Keratinocyte (primary cell): ENCODE measurements at regions not wholly inside any gene's neighbourhood (a gene's known extent, or its start where the extent isn't known, plus 50 kb on each side); places are given as distances from the start of the nearest gene placed in this dataset.
A peak's percentile ranks its signal among the peaks of the same experiment; 100 is the strongest.

ENCODE experiments used
- DNase-seq: peaks from one replicate; pipeline ENCODE4 v3.0.0-alpha.2; 2011; ENCODE audit warnings: low read depth, missing footprints, low spot score
- FAIRE-seq: peaks from 2 replicates; lab custom pipeline; 2011; peaks lifted over from hg19 to GRCh38; lab: Jason Lieb, UNC
- H2AFZ ChIP-seq: 2 replicates; pipeline ENCODE4 v1.6.0; 2012; ENCODE audit warnings: low read length, control low read depth, inconsistent platforms; ENCODE audit not compliant: control insufficient read depth
- H3K27ac ChIP-seq: 2 replicates; pipeline ENCODE4 v1.5.1; 2011; ENCODE audit warnings: low read length; ENCODE audit not compliant: control insufficient read depth, insufficient read depth
- H3K27me3 ChIP-seq: 3 replicates; pipeline ENCODE4 v1.6.0; 2011; ENCODE audit warnings: low read length; ENCODE audit not compliant: control insufficient read depth, insufficient read depth; ENCODE audit errors: extremely low read depth
- H3K36me3 ChIP-seq, 2 experiments: 2 replicates in 1 of 2; 3 replicates in 1 of 2; pipeline ENCODE4 v1.5.1; 2011; ENCODE audit warnings: low read length in 2 of 2, mild to moderate bottlenecking in 1 of 2; ENCODE audit not compliant: control insufficient read depth in 2 of 2, insufficient read depth in 2 of 2; ENCODE audit errors: extremely low read depth in 1 of 2
- H3K4me1 ChIP-seq: 3 replicates; pipeline ENCODE4 v1.5.1; 2011; ENCODE audit warnings: low read length; ENCODE audit not compliant: control insufficient read depth, insufficient read depth; ENCODE audit errors: extremely low read depth
- H3K4me2 ChIP-seq: 3 replicates; pipeline ENCODE4 v1.6.0; 2011; ENCODE audit warnings: low read depth, low read length; ENCODE audit not compliant: control insufficient read depth, insufficient read depth; ENCODE audit errors: extremely low read depth
- H3K4me3 ChIP-seq, 3 experiments: fragments of 200-600 bp in 1 of 3; sonication (generic) in 1 of 3; 2 replicates in 2 of 3; 3 replicates in 1 of 3; pipeline ENCODE4 v1.5.1; 2011 to 2016; ENCODE audit warnings: low read length in 3 of 3, mild to moderate bottlenecking in 3 of 3, control low read depth in 2 of 3, inconsistent platforms in 1 of 3, low read depth in 1 of 3, mixed read lengths in 1 of 3, mixed run types in 1 of 3, moderate library complexity in 1 of 3; ENCODE audit not compliant: control insufficient read depth in 2 of 3, insufficient read depth in 2 of 3; ENCODE audit errors: extremely low read depth in 1 of 3
- H3K79me2 ChIP-seq: 2 replicates; pipeline ENCODE4 v1.6.0; 2012; ENCODE audit warnings: low read length; ENCODE audit not compliant: control insufficient read depth, insufficient read depth
- H3K9ac ChIP-seq: 3 replicates; pipeline ENCODE4 v1.6.0; 2011; ENCODE audit warnings: low read length; ENCODE audit not compliant: control insufficient read depth, insufficient read depth; ENCODE audit errors: extremely low read depth
- H3K9me1 ChIP-seq: 3 replicates; pipeline ENCODE4 v1.6.0; 2011; ENCODE audit warnings: low read length; ENCODE audit not compliant: control insufficient read depth, insufficient read depth; ENCODE audit errors: extremely low read depth
- H3K9me3 ChIP-seq: 2 replicates; pipeline ENCODE4 v1.5.1; 2012; ENCODE audit warnings: low read depth, low read length; ENCODE audit not compliant: control insufficient read depth
- H4K20me1 ChIP-seq: 3 replicates; pipeline ENCODE4 v1.6.0; 2011; ENCODE audit warnings: low read length; ENCODE audit not compliant: control insufficient read depth, insufficient read depth; ENCODE audit errors: extremely low read depth
- CTCF ChIP-seq, 3 experiments: IDR thresholded peaks in 1 of 3; conservative IDR thresholded peaks in 1 of 3; optimal IDR thresholded peaks in 1 of 3; 2 replicates in 2 of 3; 3 replicates in 1 of 3; pipeline versions ENCODE3 to v1.5.1; 2011; ENCODE audit warnings: low read length in 3 of 3, mild to moderate bottlenecking in 3 of 3, moderate library complexity in 2 of 3, control low read depth in 1 of 3, inconsistent platforms in 1 of 3; ENCODE audit not compliant: insufficient read depth in 2 of 3; ENCODE audit errors: extremely low read depth in 1 of 3
- EZH2 ChIP-seq: IDR thresholded peaks from one replicate; pipeline ENCODE4 v1.6.1; 2012; ENCODE audit warnings: inconsistent platforms, mild to moderate bottlenecking, low read length, moderate library complexity
- dilution Hi-C: fragments of 300-500 bp; cut with MboI; formaldehyde crosslinking; loops from one replicate; pipeline ENCODE4 v1.7.0; 2020; ENCODE audit warnings: low sequenced_read_pairs; ENCODE audit not compliant: extremely low pct_ligation_motif_present

GRCh38 chrX:95383778-95384177 is 1300.9 kb upstream of the DIAPH2 start:
- no peaks in the 10 kb centered on the region for H3K36me3 ChIP-seq
- FAIRE-seq, result no peak
- dilution Hi-C loops, result no loop called here

GRCh38 chrX:95427389-95427788 is 1257.3 kb upstream of the DIAPH2 start:
- TF ChIP-seq CTCF (optimal IDR thresholded peaks at IDR 0.05 in 1 of 3, IDR thresholded peaks at IDR 0.05 in 1 of 3, conservative IDR thresholded peaks at IDR 0.05 in 1 of 3; ENCODE audit: extremely low read depth in 1 of 3, insufficient read depth in 2 of 3, low read length in 3 of 3), result no peak
- TF ChIP-seq EZH2, result no peak
- Histone ChIP-seq H3K9me3 (no peaks in the 10 kb centered on the region), H3K79me2 (no peaks in the 10 kb centered on the region), H2AFZ (no peak overlapping the region), H3K4me3 (no peak overlapping the region), H3K27ac (no peak overlapping the region), H3K27me3 (no peaks in the 10 kb centered on the region), H3K4me2 (no peak overlapping the region), H3K4me1 (peaks cover 3% of the 10 kb centered on the region), H3K9me1 (no peaks in the 10 kb centered on the region), H3K36me3 (no peaks in the 10 kb centered on the region), H4K20me1 (no peaks in the 10 kb centered on the region), H3K9ac (no peak overlapping the region)
- FAIRE-seq (peak; percentile 56), DNase-seq (no peak)
- dilution Hi-C loops, result no loop called here

More at GRCh38 chrX:95383778-95384177, 1300.9 kb upstream of the DIAPH2 start:
- H3K79me2 ChIP-seq, result no peaks in the 10 kb centered on the region
- no peaks in the 10 kb centered on the region for H3K9me1 ChIP-seq
- no peak for TF ChIP-seq CTCF (optimal IDR thresholded peaks at IDR 0.05 in 1 of 3, IDR thresholded peaks at IDR 0.05 in 1 of 3, conservative IDR thresholded peaks at IDR 0.05 in 1 of 3; ENCODE audit: extremely low read depth in 1 of 3, insufficient read depth in 2 of 3, low read length in 3 of 3)
- no peak for TF ChIP-seq EZH2
- H3K4me2 ChIP-seq, result peak overlapping the region; percentile 19
- no peak overlapping the region for H3K4me3 ChIP-seq
- DNase-seq, result peak; percentile 7
- H3K4me1 ChIP-seq, result peaks cover 5% of the 10 kb centered on the region
- no peak overlapping the region for H2AFZ ChIP-seq
- H3K27me3 ChIP-seq, result no peaks in the 10 kb centered on the region
- no peaks in the 10 kb centered on the region for H3K9me3 ChIP-seq
- H3K9ac ChIP-seq, result no peak overlapping the region
- H4K20me1 ChIP-seq, result no peaks in the 10 kb centered on the region
- H3K27ac ChIP-seq, result peak overlapping the region; percentile 35
